IMR-90 (cell line): ENCODE measurements at regions not wholly inside any gene's neighbourhood (a gene's known extent, or its start where the extent isn't known, plus 50 kb on each side); places are given as distances from the start of the nearest gene placed in this dataset.

ENCODE experiments used
- ATAC-seq: fragments of 200-7000 bp; cut with Tn5 transposase; 2 replicates; pipeline ENCODE4 v1.9.1; 2020; ENCODE audit warnings: low read depth, mild to moderate bottlenecking, moderate library complexity
- BruUV-seq: library from RNA; stranded (reverse); fragments of 400-500 nt; replicated peaks from 2 replicates; lab custom pipeline; 2021; lab: Mats Ljungman, UMichigan
- CTCF ChIA-PET: fragments of 300-600 bp; formaldehyde crosslinking; extraction: SDS; loops from one replicate; lab custom pipeline; 2021; ENCODE audit warnings: antibody characterized with exemption; lab: Yijun Ruan, JAX
- POLR2A ChIA-PET: fragments of 300-600 bp; sonication (Branson Sonifier 250); formaldehyde crosslinking; loops from one replicate; lab custom pipeline; 2022; ENCODE audit warnings: antibody characterized with exemption; ENCODE audit not compliant: unreplicated experiment; lab: Charles Lee
- DNase-seq: peaks from one replicate; pipeline ENCODE4 v3.0.0; 2013
- H2AFZ ChIP-seq: replicated peaks from 2 replicates; pipeline ENCODE3; 2013; ENCODE audit warnings: low read length, mild to moderate bottlenecking; ENCODE audit not compliant: poor library complexity
- H2AK5ac ChIP-seq: 2 replicates; pipeline ENCODE4 v1.6.1; 2013; ENCODE audit warnings: low read depth, low read length, inconsistent platforms
- H2AK9ac ChIP-seq: replicated peaks from 2 replicates; pipeline ENCODE3; 2013; ENCODE audit warnings: mild to moderate bottlenecking, low read depth, low read length, moderate library complexity; ENCODE audit not compliant: poor library complexity
- H2BK120ac ChIP-seq: 2 replicates; pipeline ENCODE4 v1.6.1; 2013; ENCODE audit warnings: low read depth, low read length, inconsistent platforms
- H2BK15ac ChIP-seq: 3 replicates; pipeline ENCODE4 v1.6.1; 2013; ENCODE audit warnings: low read depth, low read length, inconsistent platforms
- H2BK20ac ChIP-seq: 2 replicates; pipeline ENCODE4 v1.6.1; 2013; ENCODE audit warnings: low read depth, mild to moderate bottlenecking, inconsistent platforms, low read length, moderate library complexity
- H2BK5ac ChIP-seq: 2 replicates; pipeline ENCODE4 v1.6.1; 2013; ENCODE audit warnings: mild to moderate bottlenecking, low read depth, low read length, inconsistent platforms; ENCODE audit not compliant: poor library complexity, severe bottlenecking
- H3K14ac ChIP-seq: replicated peaks from 2 replicates; pipeline ENCODE4 v1.6.1; 2013; ENCODE audit warnings: low read depth, low read length, inconsistent platforms
- H3K18ac ChIP-seq: 2 replicates; pipeline ENCODE4 v1.6.1; 2013; ENCODE audit warnings: low read depth, low read length, control low read depth
- H3K23ac ChIP-seq: 2 replicates; pipeline ENCODE4 v1.6.1; 2013; ENCODE audit warnings: low read depth, low read length, inconsistent platforms
- H3K27ac ChIP-seq: 2 replicates; pipeline ENCODE4 v1.5.1; 2013; ENCODE audit warnings: mild to moderate bottlenecking, control low read depth, low read length; ENCODE audit not compliant: insufficient read depth
- H3K27me3 ChIP-seq: 2 replicates; pipeline ENCODE4 v1.6.1; 2013; ENCODE audit warnings: low read length; ENCODE audit not compliant: control insufficient read depth, insufficient read depth
- H3K36me3 ChIP-seq: 2 replicates; pipeline ENCODE4 v1.6.1; 2013; ENCODE audit warnings: low read length, mixed read lengths; ENCODE audit not compliant: control insufficient read depth, insufficient read depth
- H3K4ac ChIP-seq: 2 replicates; pipeline ENCODE4 v1.6.1; 2013; ENCODE audit warnings: low read depth, low read length, inconsistent platforms
- H3K4me1 ChIP-seq: 2 replicates; pipeline ENCODE4 v1.6.1; 2013; ENCODE audit warnings: low read length, mixed read lengths; ENCODE audit not compliant: control insufficient read depth, insufficient read depth
- H3K4me2 ChIP-seq: 2 replicates; pipeline ENCODE4 v1.6.1; 2013; ENCODE audit warnings: low read depth, mild to moderate bottlenecking, control low read depth, low read length, moderate library complexity
- H3K4me3 ChIP-seq: 2 replicates; pipeline ENCODE4 v1.5.1; 2013; ENCODE audit warnings: low read depth, mild to moderate bottlenecking, control low read depth, low read length, moderate library complexity; ENCODE audit not compliant: insufficient read depth
- H3K56ac ChIP-seq: 2 replicates; pipeline ENCODE4 v1.6.1; 2013; ENCODE audit warnings: low read length, inconsistent platforms; ENCODE audit not compliant: insufficient read depth; ENCODE audit errors: extremely low read depth
- H3K79me1 ChIP-seq, 2 experiments: 2 replicates each; pipeline ENCODE4 v1.6.1; 2013; ENCODE audit warnings: low read length in 2 of 2, inconsistent platforms in 1 of 2, low read depth in 1 of 2
- H3K9ac ChIP-seq: 2 replicates; pipeline ENCODE4 v1.6.1; 2013; ENCODE audit warnings: low read depth, low read length, control low read depth
- H3K9me1 ChIP-seq: 2 replicates; pipeline ENCODE4 v1.6.1; 2013; ENCODE audit warnings: low read length, inconsistent platforms; ENCODE audit not compliant: insufficient read depth
- H3K9me3 ChIP-seq: 2 replicates; pipeline ENCODE4 v1.6.1; 2013; ENCODE audit warnings: low read length; ENCODE audit not compliant: control insufficient read depth, insufficient read depth
- H4K20me1 ChIP-seq: 2 replicates; pipeline ENCODE4 v1.6.1; 2013; ENCODE audit warnings: low read length, inconsistent platforms; ENCODE audit not compliant: insufficient read depth
- H4K5ac ChIP-seq: 2 replicates; pipeline ENCODE4 v1.6.1; 2013; ENCODE audit warnings: mild to moderate bottlenecking, low read depth, low read length, control low read depth
- H4K8ac ChIP-seq, 2 experiments: 2 replicates each; pipeline ENCODE4 v1.6.1; 2013; ENCODE audit warnings: low read depth in 2 of 2, low read length in 2 of 2, control low read depth in 1 of 2, inconsistent platforms in 1 of 2
- H4K91ac ChIP-seq: 2 replicates; pipeline ENCODE4 v1.6.1; 2013; ENCODE audit warnings: low read depth, low read length, inconsistent platforms; ENCODE audit not compliant: insufficient read depth
- POLR2A ChIP-seq: IDR thresholded peaks from 2 replicates; pipeline ENCODE4 v1.6.1; 2012; ENCODE audit warnings: mild to moderate bottlenecking, low read depth, low read length
- WGBS, 2 experiments: methylation state at CpG; one replicate each; pipeline versions ENCODE4 v1.1.5 to v1.1.7; 2013; ENCODE audit warnings: missing lambda C conversion rate in 2 of 2; ENCODE audit not compliant: insufficient read length in 1 of 2; ENCODE audit errors: extremely low coverage in 2 of 2; 5-methylcytosine and 5-hydroxymethylcytosine counted together
- dilution Hi-C: fragments of 300-500 bp; cut with HindIII; formaldehyde crosslinking; loops from one replicate; pipeline ENCODE4 v1.14.3; 2018; ENCODE audit warnings: low sequenced_read_pairs; ENCODE audit not compliant: unreplicated experiment
- in situ Hi-C: fragments of 300-500 bp; cut with MboI; formaldehyde crosslinking; loops from 3 replicates; pipeline ENCODE4 v1.14.3; 2019; ENCODE audit warnings: low sequenced_read_pairs, inconsistent platforms, mixed read lengths
- intact Hi-C: fragments of 100-400 bp; cut with micrococcal nuclease; formaldehyde crosslinking; loops from 2 replicates; pipeline ENCODE4 v1.10.0; 2022

- ChIA-PET POLR2A (no interaction called here), CTCF (no interaction called here)
- Histone ChIP-seq H3K9me1 (no peaks in the 10 kb centered on the region), H2AK9ac (no peak overlapping the region), H2BK120ac (no peak overlapping the region), H3K4ac (no peak overlapping the region), H4K5ac (no peak overlapping the region), H3K9me3 (peaks cover 2% of the 10 kb centered on the region; the same call in 1 of the 2 replicates), H2AK5ac (no peak overlapping the region), H2AFZ (no peak overlapping the region), H2BK20ac (no peak overlapping the region), H3K9ac (no peak overlapping the region), H2BK15ac (no peak overlapping the region), H3K56ac (no peak overlapping the region), H4K20me1 (no peaks in the 10 kb centered on the region), H3K79me1 (no peaks in the 10 kb centered on the region), H3K27me3 (no peaks in the 10 kb centered on the region), H2BK5ac (no peak overlapping the region), H3K18ac (no peak overlapping the region), H4K91ac (no peak overlapping the region), H3K14ac (no peak overlapping the region), H3K27ac (no peak overlapping the region), H3K4me1 (no peaks in the 10 kb centered on the region), H3K4me3 (no peak overlapping the region), H3K23ac (no peak overlapping the region), H3K4me2 (no peak overlapping the region), H3K36me3 (no peaks in the 10 kb centered on the region), H4K8ac (no peak overlapping the region)
- BruUV-seq, result no TSS peak
- in situ Hi-C loops (loop anchor here (25.0 kb wide), 1 partner anchor 902 kb away; no protein-coding TSS in a partner anchor), intact Hi-C loops (no loop called here), dilution Hi-C loops (no loop called here)
- ATAC-seq, result no peak
- no CpG with 5 or more reads among the region's 5 CpGs for WGBS, 2 experiments
- TF ChIP-seq POLR2A, result no peak
- DNase-seq, result no peak
Observed at GRCh38 chr12:86959766-86960458, 703.7 kb upstream of the MGAT4C start.
